GM12891 (cell line): ENCODE measurements at regions not wholly inside any gene's neighbourhood (a gene's known extent, or its start where the extent isn't known, plus 50 kb on each side); places are given as distances from the start of the nearest gene placed in this dataset.

Source experiments
- PAX5 ChIP-seq: IDR thresholded peaks from 2 replicates; pipeline ENCODE4 v1.6.1; 2011; ENCODE audit warnings: low read length, moderate library complexity, mild to moderate bottlenecking; ENCODE audit not compliant: insufficient read depth, severe bottlenecking
- POLR2A ChIP-seq: IDR thresholded peaks from 2 replicates; pipeline ENCODE4 v1.6.1; 2011; ENCODE audit warnings: low read depth, low read length, control low read depth
- POLR2AphosphoS5 ChIP-seq: IDR thresholded peaks from 2 replicates; pipeline ENCODE4 v1.6.1; 2011; ENCODE audit warnings: low read depth, low read length, control low read depth
- SPI1 ChIP-seq: IDR thresholded peaks from 2 replicates; pipeline ENCODE4 v1.6.1; 2011; ENCODE audit warnings: low read depth, low read length, control low read depth
- TAF1 ChIP-seq: IDR thresholded peaks from 2 replicates; pipeline ENCODE4 v1.6.1; 2011; ENCODE audit warnings: low read depth, low read length, control low read depth

- TF ChIP-seq POLR2AphosphoS5 (no peak), POLR2A (no peak), TAF1 (no peak), SPI1 (no peak), PAX5 (no peak)
Observed at GRCh38 chr3:98681486-98681885, 81.7 kb upstream of the ST3GAL6 start.
